WTC11 (cell line): ENCODE measurements at regions not wholly inside any gene's neighbourhood (a gene's known extent, or its start where the extent isn't known, plus 50 kb on each side); places are given as distances from the start of the nearest gene placed in this dataset.

Experiments used
- NR2C2 ChIP-seq: sonication (generic); formaldehyde crosslinking; IDR thresholded peaks from 2 replicates; pipeline ENCODE4 v1.8.0; 2022; ENCODE audit warnings: mild to moderate bottlenecking, missing genetic modification reagents
- PRRX2 ChIP-seq: fragments of 250-450 bp; sonication (Bioruptor Pico); IDR thresholded peaks from 2 replicates; pipeline ENCODE4 v1.8.0; 2021; ENCODE audit warnings: mild to moderate bottlenecking
- SMAD4 ChIP-seq: sonication (generic); formaldehyde crosslinking; IDR thresholded peaks from 2 replicates; pipeline ENCODE4 v1.8.0; 2022; ENCODE audit warnings: mild to moderate bottlenecking, missing genetic modification reagents
- ZBTB21 ChIP-seq: sonication (generic); formaldehyde crosslinking; IDR thresholded peaks from 2 replicates; pipeline ENCODE4 v1.8.1; 2023; ENCODE audit warnings: mild to moderate bottlenecking, missing genetic modification reagents, borderline replicate concordance
- TF ChIP-seq, protein P1 (sequence below): fragments of 250-450 bp; sonication (Bioruptor Pico); IDR thresholded peaks from 2 replicates; pipeline ENCODE4 v1.9.0; 2021; ENCODE audit warnings: mild to moderate bottlenecking
- TF ChIP-seq, protein P2 (sequence below): sonication (generic); formaldehyde crosslinking; IDR thresholded peaks from 2 replicates; pipeline ENCODE4 v1.8.0; 2022; ENCODE audit warnings: mild to moderate bottlenecking, missing genetic modification reagents
- TF ChIP-seq, protein P3 (sequence below): sonication (generic); formaldehyde crosslinking; conservative IDR thresholded peaks from 2 replicates; pipeline ENCODE4 v1.8.1; 2022; ENCODE audit warnings: mild to moderate bottlenecking, missing genetic modification reagents
- TF ChIP-seq, protein P4 (sequence below): sonication (generic); formaldehyde crosslinking; IDR thresholded peaks from 2 replicates; pipeline ENCODE4 v1.8.1; 2023; ENCODE audit warnings: mild to moderate bottlenecking, missing genetic modification reagents
- TF ChIP-seq, protein P5 (sequence below): fragments of 200-600 bp; IDR thresholded peaks from 2 replicates; pipeline ENCODE4 v1.8.0; 2022; ENCODE audit warnings: antibody characterized with exemption
- TF ChIP-seq, protein P6 (sequence below): sonication (generic); formaldehyde crosslinking; IDR thresholded peaks from 2 replicates; pipeline ENCODE4 v1.8.1; 2023; ENCODE audit warnings: mild to moderate bottlenecking, missing genetic modification reagents, moderate library complexity

DNA sequence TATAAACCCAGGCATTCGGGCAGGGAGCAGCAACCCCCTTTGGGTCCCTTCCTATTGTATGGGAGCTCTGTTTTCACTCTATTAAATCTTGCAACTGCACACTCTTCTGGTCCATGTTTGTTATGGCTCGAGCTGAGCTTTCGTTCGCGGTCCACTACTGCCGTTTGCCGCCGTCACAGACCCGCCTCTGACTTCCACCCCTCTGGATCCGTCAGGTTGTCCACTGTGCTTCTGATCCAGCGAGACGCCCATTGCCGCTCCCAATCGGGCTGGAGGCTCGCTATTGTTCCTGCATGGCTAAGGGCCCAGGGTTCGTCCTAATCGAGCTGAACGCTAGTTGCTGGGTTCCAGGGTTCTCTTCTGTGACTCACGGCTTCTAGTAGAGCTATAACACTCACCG lies 111.3 kb downstream of the TMEM170B start:
- TF ChIP-seq PRRX2 (CRISPR knock-in tag) (no peak), ZBTB21 (no peak), NR2C2 (no peak), SMAD4 (CRISPR knock-in tag) (no peak)
- TF ChIP-seq, protein P1, sequence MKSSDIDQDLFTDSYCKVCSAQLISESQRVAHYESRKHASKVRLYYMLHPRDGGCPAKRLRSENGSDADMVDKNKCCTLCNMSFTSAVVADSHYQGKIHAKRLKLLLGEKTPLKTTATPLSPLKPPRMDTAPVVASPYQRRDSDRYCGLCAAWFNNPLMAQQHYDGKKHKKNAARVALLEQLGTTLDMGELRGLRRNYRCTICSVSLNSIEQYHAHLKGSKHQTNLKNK (CRISPR knock-in tag), result no peak
- TF ChIP-seq, protein P2, sequence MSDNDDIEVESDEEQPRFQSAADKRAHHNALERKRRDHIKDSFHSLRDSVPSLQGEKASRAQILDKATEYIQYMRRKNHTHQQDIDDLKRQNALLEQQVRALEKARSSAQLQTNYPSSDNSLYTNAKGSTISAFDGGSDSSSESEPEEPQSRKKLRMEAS (CRISPR knock-in tag), result no peak
- TF ChIP-seq, protein P3, sequence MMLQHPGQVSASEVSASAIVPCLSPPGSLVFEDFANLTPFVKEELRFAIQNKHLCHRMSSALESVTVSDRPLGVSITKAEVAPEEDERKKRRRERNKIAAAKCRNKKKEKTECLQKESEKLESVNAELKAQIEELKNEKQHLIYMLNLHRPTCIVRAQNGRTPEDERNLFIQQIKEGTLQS (CRISPR knock-in tag), result no peak
- TF ChIP-seq, protein P4, sequence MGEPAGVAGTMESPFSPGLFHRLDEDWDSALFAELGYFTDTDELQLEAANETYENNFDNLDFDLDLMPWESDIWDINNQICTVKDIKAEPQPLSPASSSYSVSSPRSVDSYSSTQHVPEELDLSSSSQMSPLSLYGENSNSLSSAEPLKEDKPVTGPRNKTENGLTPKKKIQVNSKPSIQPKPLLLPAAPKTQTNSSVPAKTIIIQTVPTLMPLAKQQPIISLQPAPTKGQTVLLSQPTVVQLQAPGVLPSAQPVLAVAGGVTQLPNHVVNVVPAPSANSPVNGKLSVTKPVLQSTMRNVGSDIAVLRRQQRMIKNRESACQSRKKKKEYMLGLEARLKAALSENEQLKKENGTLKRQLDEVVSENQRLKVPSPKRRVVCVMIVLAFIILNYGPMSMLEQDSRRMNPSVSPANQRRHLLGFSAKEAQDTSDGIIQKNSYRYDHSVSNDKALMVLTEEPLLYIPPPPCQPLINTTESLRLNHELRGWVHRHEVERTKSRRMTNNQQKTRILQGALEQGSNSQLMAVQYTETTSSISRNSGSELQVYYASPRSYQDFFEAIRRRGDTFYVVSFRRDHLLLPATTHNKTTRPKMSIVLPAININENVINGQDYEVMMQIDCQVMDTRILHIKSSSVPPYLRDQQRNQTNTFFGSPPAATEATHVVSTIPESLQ (CRISPR knock-in tag), result no peak
- TF ChIP-seq, protein P5, sequence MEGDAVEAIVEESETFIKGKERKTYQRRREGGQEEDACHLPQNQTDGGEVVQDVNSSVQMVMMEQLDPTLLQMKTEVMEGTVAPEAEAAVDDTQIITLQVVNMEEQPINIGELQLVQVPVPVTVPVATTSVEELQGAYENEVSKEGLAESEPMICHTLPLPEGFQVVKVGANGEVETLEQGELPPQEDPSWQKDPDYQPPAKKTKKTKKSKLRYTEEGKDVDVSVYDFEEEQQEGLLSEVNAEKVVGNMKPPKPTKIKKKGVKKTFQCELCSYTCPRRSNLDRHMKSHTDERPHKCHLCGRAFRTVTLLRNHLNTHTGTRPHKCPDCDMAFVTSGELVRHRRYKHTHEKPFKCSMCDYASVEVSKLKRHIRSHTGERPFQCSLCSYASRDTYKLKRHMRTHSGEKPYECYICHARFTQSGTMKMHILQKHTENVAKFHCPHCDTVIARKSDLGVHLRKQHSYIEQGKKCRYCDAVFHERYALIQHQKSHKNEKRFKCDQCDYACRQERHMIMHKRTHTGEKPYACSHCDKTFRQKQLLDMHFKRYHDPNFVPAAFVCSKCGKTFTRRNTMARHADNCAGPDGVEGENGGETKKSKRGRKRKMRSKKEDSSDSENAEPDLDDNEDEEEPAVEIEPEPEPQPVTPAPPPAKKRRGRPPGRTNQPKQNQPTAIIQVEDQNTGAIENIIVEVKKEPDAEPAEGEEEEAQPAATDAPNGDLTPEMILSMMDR, result no peak
- TF ChIP-seq, protein P6, sequence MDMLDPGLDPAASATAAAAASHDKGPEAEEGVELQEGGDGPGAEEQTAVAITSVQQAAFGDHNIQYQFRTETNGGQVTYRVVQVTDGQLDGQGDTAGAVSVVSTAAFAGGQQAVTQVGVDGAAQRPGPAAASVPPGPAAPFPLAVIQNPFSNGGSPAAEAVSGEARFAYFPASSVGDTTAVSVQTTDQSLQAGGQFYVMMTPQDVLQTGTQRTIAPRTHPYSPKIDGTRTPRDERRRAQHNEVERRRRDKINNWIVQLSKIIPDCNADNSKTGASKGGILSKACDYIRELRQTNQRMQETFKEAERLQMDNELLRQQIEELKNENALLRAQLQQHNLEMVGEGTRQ, result no peak
